HFFc6 (cell line): ENCODE measurements at regions not wholly inside any gene's neighbourhood (a gene's known extent, or its start where the extent isn't known, plus 50 kb on each side); places are given as distances from the start of the nearest gene placed in this dataset.

Source experiments
- DNase-seq: peaks from one replicate; pipeline ENCODE4 v3.0.0-alpha.2; 2018
- H3K27ac Mint-ChIP-seq: 2 replicates; pipeline ENCODE4 v1.8.0; 2020; ENCODE audit warnings: mild to moderate bottlenecking, mixed read lengths
- H3K27me3 Mint-ChIP-seq: 2 replicates; pipeline ENCODE4 v1.8.0; 2021; ENCODE audit warnings: mild to moderate bottlenecking, moderate library complexity, mixed read lengths; ENCODE audit not compliant: insufficient read depth
- H3K36me3 Mint-ChIP-seq: 2 replicates; pipeline ENCODE4 v1.8.0; 2021; ENCODE audit warnings: low read depth, mixed read lengths
- H3K4me1 Mint-ChIP-seq: 2 replicates; pipeline ENCODE4 v1.8.0; 2020; ENCODE audit warnings: low read depth, mixed read lengths
- H3K4me3 Mint-ChIP-seq: 2 replicates; pipeline ENCODE4 v1.8.0; 2020; ENCODE audit warnings: mild to moderate bottlenecking, moderate library complexity, mixed read lengths
- H3K9me3 Mint-ChIP-seq: 2 replicates; pipeline ENCODE4 v1.8.0; 2020; ENCODE audit warnings: mild to moderate bottlenecking, mixed read lengths
- CTCF ChIP-seq: fragments of 200-600 bp; sonication (generic); IDR thresholded peaks from 2 replicates; pipeline ENCODE4 v1.5.0; 2021; ENCODE audit warnings: antibody characterized with exemption, mild to moderate bottlenecking

GRCh38 chr10:3337741-3338140, 165.2 kb upstream of the PITRM1 start:
- Mint-ChIP-seq H3K36me3 (no peaks in the 10 kb centered on the region), H3K4me3 (no peak overlapping the region), H3K27me3 (peaks cover 12% of the 10 kb centered on the region), H3K27ac (no peak overlapping the region), H3K9me3 (no peaks in the 10 kb centered on the region), H3K4me1 (peaks cover 15% of the 10 kb centered on the region)
- DNase-seq: no peak
- TF ChIP-seq CTCF: no peak

- no peaks in the 10 kb centered on the region for H3K9me3 Mint-ChIP-seq
- H3K4me3 Mint-ChIP-seq: no peak overlapping the region
- peaks cover 14% of the 10 kb centered on the region for H3K27me3 Mint-ChIP-seq
- no peak overlapping the region for H3K27ac Mint-ChIP-seq
- H3K36me3 Mint-ChIP-seq: no peaks in the 10 kb centered on the region
- TF ChIP-seq CTCF: no peak
- H3K4me1 Mint-ChIP-seq: peaks cover 15% of the 10 kb centered on the region
- no peak for DNase-seq
Measured at GRCh38 chr10:3336673-3337293, 164.2 kb upstream of the PITRM1 start.

- TF ChIP-seq CTCF: no peak
- no peaks in the 10 kb centered on the region for H3K36me3 Mint-ChIP-seq
- DNase-seq: no peak
- H3K9me3 Mint-ChIP-seq: no peaks in the 10 kb centered on the region
- no peak overlapping the region for H3K4me3 Mint-ChIP-seq
- peaks cover 14% of the 10 kb centered on the region for H3K4me1 Mint-ChIP-seq
- peaks cover 12% of the 10 kb centered on the region for H3K27me3 Mint-ChIP-seq
- H3K27ac Mint-ChIP-seq: no peak overlapping the region
Measured at GRCh38 chr10:3333426-3333825, 160.8 kb upstream of the PITRM1 start.

GRCh38 chr10:3331690-3332230, 159.2 kb upstream of the PITRM1 start:
- peaks cover 14% of the 10 kb centered on the region for H3K4me1 Mint-ChIP-seq
- TF ChIP-seq CTCF: no peak
- H3K27ac Mint-ChIP-seq: no peak overlapping the region
- DNase-seq: no peak
- no peaks in the 10 kb centered on the region for H3K9me3 Mint-ChIP-seq
- H3K4me3 Mint-ChIP-seq: no peak overlapping the region
- peaks cover 13% of the 10 kb centered on the region for H3K27me3 Mint-ChIP-seq
- H3K36me3 Mint-ChIP-seq: no peaks in the 10 kb centered on the region

GRCh38 chr10:3331187-3331586, 158.6 kb upstream of the PITRM1 start:
- Mint-ChIP-seq H3K9me3 (no peaks in the 10 kb centered on the region), H3K36me3 (no peaks in the 10 kb centered on the region), H3K4me1 (peaks cover 14% of the 10 kb centered on the region), H3K27ac (no peak overlapping the region), H3K27me3 (peaks cover 9% of the 10 kb centered on the region), H3K4me3 (no peak overlapping the region)
- no peak for DNase-seq
- no peak for TF ChIP-seq CTCF
